Naive B cell (primary cell): ENCODE measurements at regions not wholly inside any gene's neighbourhood (a gene's known extent, or its start where the extent isn't known, plus 50 kb on each side); places are given as distances from the start of the nearest gene placed in this dataset.

Experiments
- ATAC-seq, 2 donors: fragments of 150-1000 bp; cut with Tn5 transposase; 2 replicates each; pipeline ENCODE4 v1.10.0; 2021; ENCODE audit warnings: low read depth in 2 of 2, mild to moderate bottlenecking in 2 of 2, moderate library complexity in 2 of 2
- DNase-seq: peaks from one replicate; pipeline ENCODE4 v3.0.0; 2022
- H3K27ac Mint-ChIP-seq, 6 donors: one replicate each; pipeline ENCODE4 v1.8.0; 2020 to 2022; ENCODE audit warnings: mild to moderate bottlenecking in 6 of 6, mixed read lengths in 6 of 6, moderate library complexity in 5 of 6, inconsistent platforms in 2 of 6
- H3K27me3 Mint-ChIP-seq, 3 donors: one replicate each; pipeline ENCODE4 v1.8.0; 2021 to 2022; ENCODE audit warnings: mixed read lengths in 3 of 3, mild to moderate bottlenecking in 1 of 3
- H3K36me3 Mint-ChIP-seq, 2 donors: one replicate each; pipeline ENCODE4 v1.8.0; 2020 to 2022; ENCODE audit warnings: mixed read lengths in 2 of 2, inconsistent platforms in 1 of 2, mild to moderate bottlenecking in 1 of 2
- H3K4me1 Mint-ChIP-seq, 3 donors: one replicate each; pipeline ENCODE4 v1.8.0; 2020 to 2022; ENCODE audit warnings: mixed read lengths in 3 of 3, inconsistent platforms in 1 of 3, mild to moderate bottlenecking in 1 of 3, moderate library complexity in 1 of 3
- H3K4me3 Mint-ChIP-seq, 8 donors: one replicate each; pipeline ENCODE4 v1.8.0; 2020 to 2022; ENCODE audit warnings: mild to moderate bottlenecking in 8 of 8, mixed read lengths in 8 of 8, moderate library complexity in 8 of 8, inconsistent platforms in 2 of 8
- H3K9me3 Mint-ChIP-seq, 7 donors: one replicate each; pipeline ENCODE4 v1.8.0; 2020 to 2022; ENCODE audit warnings: mixed read lengths in 7 of 7, mild to moderate bottlenecking in 5 of 7, inconsistent platforms in 2 of 7, moderate library complexity in 1 of 7

- no peak overlapping the region for H3K27ac Mint-ChIP-seq
- H3K9me3 Mint-ChIP-seq = peaks cover 0 to 7% (median 4%) of the 10 kb centered on the region in 7 donors
- DNase-seq (no peak), ATAC-seq (no peak)
- H3K4me1 Mint-ChIP-seq = no peaks in the 10 kb centered on the region
- H3K36me3 Mint-ChIP-seq = no peaks in the 10 kb centered on the region
- H3K4me3 Mint-ChIP-seq = no peak overlapping the region
- no peaks in the 10 kb centered on the region for H3K27me3 Mint-ChIP-seq
Observed at GRCh38 chr2:125584732-125585131, 1071.2 kb upstream of the GYPC start.

GRCh38 chr2:125588780-125589179 lies 1067.2 kb upstream of the GYPC start:
- Mint-ChIP-seq H3K4me3 (no peak overlapping the region), H3K9me3 (peaks cover 0 to 19% (median 6%) of the 10 kb centered on the region in 7 donors), H3K27ac (no peak overlapping the region), H3K4me1 (no peaks in the 10 kb centered on the region), H3K27me3 (no peaks in the 10 kb centered on the region), H3K36me3 (no peaks in the 10 kb centered on the region)
- ATAC-seq (no peak), DNase-seq (no peak)

DNA sequence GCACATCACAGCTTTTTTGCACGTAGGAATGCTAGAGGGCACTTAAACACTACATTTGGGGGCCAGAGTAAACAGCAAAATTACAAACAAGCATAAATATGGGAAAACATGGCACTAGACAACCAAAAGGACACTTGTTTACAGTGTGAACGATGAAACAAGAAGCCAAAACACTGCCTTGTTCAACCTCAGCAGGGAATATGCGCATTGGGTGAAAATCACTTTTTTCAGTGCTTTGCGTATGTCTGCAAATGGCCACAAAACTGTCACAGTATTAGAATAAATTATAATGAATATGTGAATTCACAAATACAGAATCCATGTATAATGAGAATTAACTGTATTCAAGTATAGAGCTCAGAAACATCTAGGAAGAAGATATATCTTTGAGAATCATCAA lies 1064.0 kb upstream of the GYPC start:
- H3K36me3 Mint-ChIP-seq = no peaks in the 10 kb centered on the region
- no peak for DNase-seq
- no peaks in the 10 kb centered on the region for H3K27me3 Mint-ChIP-seq
- H3K27ac Mint-ChIP-seq = no peak overlapping the region
- ATAC-seq = no peak
- peaks cover 0 to 19% (median 6%) of the 10 kb centered on the region in 7 donors for H3K9me3 Mint-ChIP-seq
- no peak overlapping the region for H3K4me3 Mint-ChIP-seq
- no peaks in the 10 kb centered on the region for H3K4me1 Mint-ChIP-seq

DNA sequence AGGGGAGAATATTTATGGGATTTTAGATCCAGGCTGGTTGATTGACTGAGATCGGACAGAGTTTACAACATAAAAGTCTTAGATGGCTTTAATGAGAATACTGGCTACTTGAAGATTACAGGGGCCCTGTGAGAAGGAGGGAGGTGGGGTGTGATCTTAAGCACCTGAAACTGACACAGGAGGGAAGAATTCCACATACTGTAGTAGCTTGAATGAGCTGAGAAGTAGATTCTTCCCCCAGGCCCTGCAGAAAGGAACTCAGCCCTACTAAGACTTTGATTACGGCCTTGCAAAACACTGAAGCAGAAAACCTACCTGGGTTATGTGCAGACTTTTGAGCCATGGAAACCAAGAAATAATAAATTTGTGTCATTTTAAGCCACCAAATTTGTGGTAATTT lies 1062.9 kb upstream of the GYPC start:
- DNase-seq (no peak), ATAC-seq (no peak)
- Mint-ChIP-seq H3K4me1 (no peaks in the 10 kb centered on the region), H3K27me3 (no peaks in the 10 kb centered on the region), H3K36me3 (no peaks in the 10 kb centered on the region), H3K27ac (no peak overlapping the region), H3K9me3 (peaks cover 0 to 13% (median 7%) of the 10 kb centered on the region in 7 donors), H3K4me3 (no peak overlapping the region)

DNA sequence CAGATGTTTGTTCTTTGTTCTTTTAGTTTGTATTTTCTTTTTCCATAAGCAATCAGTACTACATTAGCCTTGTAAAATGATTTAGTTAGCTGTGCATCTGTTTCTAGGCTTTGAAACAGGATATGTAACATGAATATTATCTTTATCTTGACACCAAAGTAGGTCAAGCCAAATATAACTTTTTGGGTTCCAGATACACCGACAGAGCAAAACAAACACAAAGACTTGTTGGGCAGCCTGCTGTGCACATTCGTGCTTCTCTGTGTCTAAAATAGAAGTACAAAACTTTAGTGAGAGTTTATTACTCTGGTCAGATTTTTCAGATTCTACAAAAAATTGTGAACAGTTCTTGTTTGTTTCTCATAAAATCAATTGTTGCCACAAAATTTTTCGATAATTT lies 1059.3 kb upstream of the GYPC start:
- Mint-ChIP-seq H3K9me3 (peaks cover 0 to 8% (median 2%) of the 10 kb centered on the region in 7 donors), H3K4me3 (no peak overlapping the region), H3K27ac (no peak overlapping the region), H3K36me3 (no peaks in the 10 kb centered on the region), H3K27me3 (no peaks in the 10 kb centered on the region), H3K4me1 (no peaks in the 10 kb centered on the region)
- no peak for ATAC-seq
- DNase-seq = no peak

DNA sequence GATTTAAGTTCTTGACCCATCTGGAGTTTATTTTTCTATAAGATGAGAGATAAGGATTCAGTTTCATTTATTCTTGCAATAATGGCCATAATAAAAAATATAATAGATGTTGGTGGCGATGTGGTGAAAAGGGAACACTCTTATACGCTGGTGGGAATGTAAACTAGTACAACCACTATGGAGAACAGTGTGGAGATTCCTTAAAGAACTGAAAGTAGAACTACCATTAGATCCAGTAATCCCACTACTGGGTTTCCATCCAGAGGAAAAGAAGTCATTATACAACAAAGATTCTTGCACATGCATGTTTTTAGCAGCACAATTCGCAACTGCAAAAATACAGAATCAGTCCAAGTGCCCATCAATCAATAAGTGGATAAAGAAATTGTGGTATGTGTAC lies 1040.5 kb upstream of the GYPC start:
- no peak overlapping the region for H3K4me3 Mint-ChIP-seq
- no peaks in the 10 kb centered on the region for H3K36me3 Mint-ChIP-seq
- DNase-seq (no peak), ATAC-seq (no peak)
- no peaks in the 10 kb centered on the region for H3K27me3 Mint-ChIP-seq
- H3K4me1 Mint-ChIP-seq = no peaks in the 10 kb centered on the region
- H3K9me3 Mint-ChIP-seq = peaks cover 0 to 33% (median 10%) of the 10 kb centered on the region in 7 donors
- H3K27ac Mint-ChIP-seq = no peak overlapping the region

GRCh38 chr2:125630377-125630776 lies 1025.6 kb upstream of the GYPC start:
- ATAC-seq (no peak), DNase-seq (no peak)
- Mint-ChIP-seq H3K27ac (no peak overlapping the region), H3K36me3 (no peaks in the 10 kb centered on the region), H3K9me3 (peaks cover 5 to 16% (median 8%) of the 10 kb centered on the region in 7 donors), H3K27me3 (no peaks in the 10 kb centered on the region), H3K4me3 (no peak overlapping the region), H3K4me1 (no peaks in the 10 kb centered on the region)

DNA sequence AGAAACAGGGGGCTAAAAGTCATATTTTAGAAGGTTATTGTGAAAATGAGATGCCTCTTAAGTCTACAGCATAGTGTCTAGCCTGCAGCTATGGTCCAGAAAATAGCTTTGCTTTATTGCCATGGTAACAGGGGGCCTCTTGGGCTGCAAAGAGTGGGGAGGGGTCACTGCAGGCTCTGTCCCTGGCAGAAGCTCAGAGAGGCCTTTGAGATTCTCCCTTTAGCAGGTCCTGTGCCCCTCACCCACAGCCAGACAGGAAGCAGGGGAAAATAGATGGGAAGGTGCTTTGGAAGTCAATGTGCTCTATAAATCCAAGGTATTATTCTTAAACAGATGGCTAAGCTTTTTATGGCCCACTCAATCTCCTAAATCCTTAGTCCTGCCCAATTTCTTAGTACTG lies 1021.3 kb upstream of the GYPC start:
- DNase-seq (no peak), ATAC-seq (no peak)
- Mint-ChIP-seq H3K4me3 (no peak overlapping the region), H3K27me3 (no peaks in the 10 kb centered on the region), H3K9me3 (peaks cover 0 to 3% (median 0%) of the 10 kb centered on the region in 7 donors), H3K27ac (no peak overlapping the region), H3K4me1 (no peaks in the 10 kb centered on the region), H3K36me3 (no peaks in the 10 kb centered on the region)

- Mint-ChIP-seq H3K27me3 (no peaks in the 10 kb centered on the region), H3K36me3 (no peaks in the 10 kb centered on the region), H3K4me3 (no peak overlapping the region), H3K27ac (no peak overlapping the region), H3K4me1 (no peaks in the 10 kb centered on the region), H3K9me3 (peaks cover 0 to 2% (median 0%) of the 10 kb centered on the region in 7 donors)
- ATAC-seq (no peak), DNase-seq (no peak)
Observed at GRCh38 chr2:125638345-125638744, 1017.6 kb upstream of the GYPC start.

GRCh38 chr2:125642032-125642431 lies 1013.9 kb upstream of the GYPC start:
- H3K27me3 Mint-ChIP-seq = no peaks in the 10 kb centered on the region
- no peak overlapping the region for H3K4me3 Mint-ChIP-seq
- no peak overlapping the region for H3K27ac Mint-ChIP-seq
- H3K9me3 Mint-ChIP-seq = peaks cover 0 to 2% (median 0%) of the 10 kb centered on the region in 7 donors
- no peaks in the 10 kb centered on the region for H3K36me3 Mint-ChIP-seq
- no peak for ATAC-seq
- no peaks in the 10 kb centered on the region for H3K4me1 Mint-ChIP-seq
- DNase-seq = no peak

- H3K36me3 Mint-ChIP-seq = no peaks in the 10 kb centered on the region
- no peak for ATAC-seq
- no peak overlapping the region for H3K27ac Mint-ChIP-seq
- no peaks in the 10 kb centered on the region for H3K4me1 Mint-ChIP-seq
- no peak for DNase-seq
- H3K4me3 Mint-ChIP-seq = no peak overlapping the region
- H3K27me3 Mint-ChIP-seq = no peaks in the 10 kb centered on the region
- peaks cover 0 to 2% (median 0%) of the 10 kb centered on the region in 7 donors for H3K9me3 Mint-ChIP-seq
Observed at GRCh38 chr2:125643128-125643527, 1012.8 kb upstream of the GYPC start.

- Mint-ChIP-seq H3K9me3 (peaks cover 0 to 5% (median 0%) of the 10 kb centered on the region in 7 donors), H3K4me1 (no peaks in the 10 kb centered on the region), H3K27ac (no peak overlapping the region), H3K27me3 (no peaks in the 10 kb centered on the region), H3K36me3 (no peaks in the 10 kb centered on the region), H3K4me3 (no peak overlapping the region)
- DNase-seq (no peak), ATAC-seq (no peak)
Observed at GRCh38 chr2:125643585-125643984, 1012.4 kb upstream of the GYPC start.

GRCh38 chr2:125644257-125644656 lies 1011.7 kb upstream of the GYPC start:
- H3K27me3 Mint-ChIP-seq = no peaks in the 10 kb centered on the region
- H3K9me3 Mint-ChIP-seq = peaks cover 0 to 5% (median 0%) of the 10 kb centered on the region in 7 donors
- H3K27ac Mint-ChIP-seq = no peak overlapping the region
- no peak for DNase-seq
- no peaks in the 10 kb centered on the region for H3K4me1 Mint-ChIP-seq
- H3K4me3 Mint-ChIP-seq = no peak overlapping the region
- H3K36me3 Mint-ChIP-seq = no peaks in the 10 kb centered on the region
- no peak for ATAC-seq

DNA sequence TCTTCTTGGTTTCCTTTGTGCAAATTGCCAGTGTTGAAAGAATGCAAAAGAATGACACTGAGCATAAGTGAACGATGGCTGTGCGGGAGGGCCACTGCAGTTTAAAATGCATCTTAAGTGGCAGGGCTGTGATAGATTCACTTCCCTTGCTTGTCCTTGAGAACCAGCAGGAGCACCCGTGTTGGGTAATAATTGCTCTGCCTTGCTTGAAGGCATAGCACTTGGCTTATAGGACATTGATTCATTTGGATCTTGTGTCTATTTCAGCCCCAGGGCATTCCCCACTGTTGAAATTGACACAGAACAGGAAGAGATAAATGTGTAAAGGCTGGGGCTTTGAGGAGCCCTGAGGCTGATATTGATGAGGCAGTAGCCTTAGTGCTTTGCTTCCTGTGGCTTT lies 1003.7 kb upstream of the GYPC start:
- H3K27me3 Mint-ChIP-seq = no peaks in the 10 kb centered on the region
- no peaks in the 10 kb centered on the region for H3K36me3 Mint-ChIP-seq
- no peak for DNase-seq
- no peaks in the 10 kb centered on the region for H3K4me1 Mint-ChIP-seq
- no peak for ATAC-seq
- H3K9me3 Mint-ChIP-seq = peaks cover 0 to 8% (median 0%) of the 10 kb centered on the region in 7 donors
- H3K27ac Mint-ChIP-seq = no peak overlapping the region
- no peak overlapping the region for H3K4me3 Mint-ChIP-seq

DNA sequence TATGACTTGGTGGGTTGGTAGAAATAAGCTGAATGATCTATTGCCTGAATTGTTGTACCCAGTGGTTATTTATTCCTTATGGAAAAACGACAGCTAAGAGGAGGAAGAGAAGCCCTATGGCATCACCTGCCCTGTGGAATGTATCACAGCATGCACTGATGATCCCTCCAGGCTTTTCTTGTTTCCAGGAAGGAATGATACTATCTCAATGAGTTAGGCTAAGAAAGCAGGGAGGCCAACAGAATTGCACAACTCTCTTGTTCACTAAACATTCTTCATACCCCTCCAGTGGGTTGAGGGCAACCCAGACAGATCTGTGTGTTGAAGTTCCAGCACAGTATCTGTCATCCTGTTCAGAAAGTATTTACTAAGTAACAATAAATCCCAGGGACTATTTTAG lies 1001.7 kb upstream of the GYPC start:
- H3K4me1 Mint-ChIP-seq = no peaks in the 10 kb centered on the region

More for the DNA sequence above, 1001.7 kb upstream of the GYPC start:
- H3K27me3 Mint-ChIP-seq = no peaks in the 10 kb centered on the region
- H3K36me3 Mint-ChIP-seq = no peaks in the 10 kb centered on the region
- ATAC-seq (no peak), DNase-seq (no peak)
- H3K4me3 Mint-ChIP-seq = no peak overlapping the region
- peaks cover 0 to 8% (median 0%) of the 10 kb centered on the region in 7 donors for H3K9me3 Mint-ChIP-seq
- no peak overlapping the region for H3K27ac Mint-ChIP-seq
